OCI-LY7 (cell line): ENCODE measurements at regions not wholly inside any gene's neighbourhood (a gene's known extent, or its start where the extent isn't known, plus 50 kb on each side); places are given as distances from the start of the nearest gene placed in this dataset.

Experiments
- BruUV-seq: library from RNA; stranded (reverse); fragments of 400-500 nt; replicated peaks from 2 replicates; lab custom pipeline; 2021; lab: Mats Ljungman, UMichigan
- CTCF ChIA-PET: fragments of 300-600 bp; sonication (Branson Sonifier 250); formaldehyde crosslinking; loops from one replicate; lab custom pipeline; 2022; ENCODE audit warnings: antibody characterized with exemption; ENCODE audit not compliant: unreplicated experiment; lab: Charles Lee
- POLR2A ChIA-PET: fragments of 300-600 bp; sonication (Branson Sonifier 250); formaldehyde crosslinking; loops from one replicate; lab custom pipeline; 2022; ENCODE audit warnings: antibody characterized with exemption; lab: Charles Lee
- DNase-seq: peaks from one replicate; pipeline ENCODE4 v3.0.0-alpha.2; 2015; ENCODE audit warnings: low spot score
- H2AFZ ChIP-seq: fragments of 200-600 bp; sonication (generic), shearing (Covaris generic); 2 replicates; pipeline ENCODE4 v1.6.1; 2014; ENCODE audit warnings: mild to moderate bottlenecking, antibody characterized with exemption, low read length, moderate library complexity
- H3K27ac ChIP-seq: fragments of 200-600 bp; sonication (generic); 2 replicates; pipeline ENCODE4 v1.5.1; 2014; ENCODE audit warnings: mixed run types, low read depth, mild to moderate bottlenecking, moderate library complexity, low read length, inconsistent platforms; ENCODE audit not compliant: poor library complexity, severe bottlenecking
- H3K36me3 ChIP-seq: fragments of 200-600 bp; sonication (generic); 2 replicates; pipeline ENCODE4 v1.6.1; 2014; ENCODE audit warnings: mild to moderate bottlenecking, antibody characterized with exemption, low read length, moderate library complexity, mixed read lengths; ENCODE audit not compliant: insufficient read depth
- H3K4me1 ChIP-seq: fragments of 200-600 bp; sonication (generic); 2 replicates; pipeline ENCODE4 v1.5.1; 2014; ENCODE audit warnings: mild to moderate bottlenecking, low read length; ENCODE audit not compliant: insufficient read depth, poor library complexity, severe bottlenecking
- H3K4me2 ChIP-seq: fragments of 200-600 bp; sonication (generic); 2 replicates; pipeline ENCODE4 v1.6.1; 2014; ENCODE audit warnings: mild to moderate bottlenecking, low read length
- H3K4me3 ChIP-seq: fragments of 200-600 bp; sonication (generic); 2 replicates; pipeline ENCODE4 v1.5.1; 2014; ENCODE audit warnings: mild to moderate bottlenecking, low read depth, low read length; ENCODE audit not compliant: poor library complexity, severe bottlenecking
- H3K79me2 ChIP-seq: fragments of 200-600 bp; sonication (generic); 2 replicates; pipeline ENCODE4 v1.6.1; 2016; ENCODE audit warnings: low read depth, mild to moderate bottlenecking, low read length, moderate library complexity, mixed read lengths; ENCODE audit not compliant: insufficient read depth
- H3K9me2 ChIP-seq: fragments of 200-600 bp; sonication (generic); 2 replicates; pipeline ENCODE4 v1.6.1; 2016; ENCODE audit warnings: mild to moderate bottlenecking, low read length, mixed read lengths; ENCODE audit not compliant: insufficient read depth
- H3K9me3 ChIP-seq: fragments of 200-600 bp; sonication (generic); 2 replicates; pipeline ENCODE4 v1.6.1; 2014; ENCODE audit warnings: mild to moderate bottlenecking, mixed run types, low read length, mixed read lengths
- H4K20me1 ChIP-seq: fragments of 200-600 bp; sonication (generic); 2 replicates; pipeline ENCODE4 v1.6.1; 2014; ENCODE audit warnings: mild to moderate bottlenecking, antibody characterized with exemption, low read length, moderate library complexity, mixed read lengths; ENCODE audit not compliant: insufficient read depth
- CTCF ChIP-seq: fragments of 200-600 bp; sonication (generic); conservative IDR thresholded peaks from 2 replicates; pipeline ENCODE4 v1.5.1; 2014; ENCODE audit warnings: mild to moderate bottlenecking, antibody characterized with exemption, low read length, moderate library complexity, mixed read lengths
- EZH2phosphoT487 ChIP-seq: fragments of 200-600 bp; sonication (generic); IDR thresholded peaks from 2 replicates; pipeline ENCODE4 v1.6.1; 2018; ENCODE audit warnings: low read depth, borderline replicate concordance, mild to moderate bottlenecking, mixed run types, antibody characterized with exemption, low read length, moderate library complexity, mixed read lengths
- intact Hi-C: fragments of 100-400 bp; cut with micrococcal nuclease; formaldehyde crosslinking; loops from one replicate; pipeline ENCODE4 v1.10.0; 2022; ENCODE audit not compliant: unreplicated experiment

GRCh38 chr11:112881461-112881860 is 79.8 kb upstream of the NCAM1 start:
- H3K4me2 ChIP-seq, result no peak overlapping the region
- POLR2A ChIA-PET, result no interaction called here

GRCh38 chr11:112882494-112883381 is 78.5 kb upstream of the NCAM1 start:
- no peaks in the 10 kb centered on the region for H3K9me3 ChIP-seq
- no peak for TF ChIP-seq EZH2phosphoT487
- TF ChIP-seq CTCF, result no peak
- intact Hi-C loops, result no loop called here

More at GRCh38 chr11:112881461-112881860, 79.8 kb upstream of the NCAM1 start:
- H3K27ac ChIP-seq, result no peak overlapping the region
- H3K36me3 ChIP-seq, result no peaks in the 10 kb centered on the region
- CTCF ChIA-PET, result no interaction called here
- TF ChIP-seq CTCF, result no peak
- TF ChIP-seq EZH2phosphoT487, result no peak
- no peaks in the 10 kb centered on the region for H4K20me1 ChIP-seq
- no peak for DNase-seq
- no peaks in the 10 kb centered on the region for H3K9me3 ChIP-seq
- no peak overlapping the region for H2AFZ ChIP-seq
- H3K4me3 ChIP-seq, result no peak overlapping the region
- intact Hi-C loops, result no loop called here
- no peaks in the 10 kb centered on the region for H3K79me2 ChIP-seq
- H3K4me1 ChIP-seq, result no peaks in the 10 kb centered on the region
- no peaks in the 10 kb centered on the region for H3K9me2 ChIP-seq
- BruUV-seq, result no TSS peak

More at GRCh38 chr11:112882494-112883381, 78.5 kb upstream of the NCAM1 start:
- DNase-seq, result no peak
- H2AFZ ChIP-seq, result no peak overlapping the region
- H3K79me2 ChIP-seq, result no peaks in the 10 kb centered on the region
- ChIA-PET POLR2A (interaction anchor here (0.5 kb wide), 1 partner anchor 24 kb away, joined by 3 read pairs; no protein-coding TSS in a partner anchor), CTCF (no interaction called here)
- H3K27ac ChIP-seq, result no peak overlapping the region
- no peaks in the 10 kb centered on the region for H3K9me2 ChIP-seq
- no peaks in the 10 kb centered on the region for H3K36me3 ChIP-seq
- no peaks in the 10 kb centered on the region for H3K4me1 ChIP-seq
- no peak overlapping the region for H3K4me2 ChIP-seq
- no peak overlapping the region for H3K4me3 ChIP-seq
- no peaks in the 10 kb centered on the region for H4K20me1 ChIP-seq
- no TSS peak for BruUV-seq
